Amniotic stem cell (primary cell): ENCODE measurements at regions not wholly inside any gene's neighbourhood (a gene's known extent, or its start where the extent isn't known, plus 50 kb on each side); places are given as distances from the start of the nearest gene placed in this dataset.

Experiments
- DNase-seq: peaks from one replicate; lab custom pipeline; 2025; lab: John Stamatoyannopoulos, UW

GRCh38 chr3:43207628-43208085 is 78.7 kb upstream of the SNRK start:
- no peak for DNase-seq

- DNase-seq = no peak
These were observed 79.7 kb upstream of the SNRK start for GRCh38 chr3:43206632-43207031.

GRCh38 chr3:43206105-43206504 is 80.2 kb upstream of the SNRK start:
- DNase-seq = no peak

DNA sequence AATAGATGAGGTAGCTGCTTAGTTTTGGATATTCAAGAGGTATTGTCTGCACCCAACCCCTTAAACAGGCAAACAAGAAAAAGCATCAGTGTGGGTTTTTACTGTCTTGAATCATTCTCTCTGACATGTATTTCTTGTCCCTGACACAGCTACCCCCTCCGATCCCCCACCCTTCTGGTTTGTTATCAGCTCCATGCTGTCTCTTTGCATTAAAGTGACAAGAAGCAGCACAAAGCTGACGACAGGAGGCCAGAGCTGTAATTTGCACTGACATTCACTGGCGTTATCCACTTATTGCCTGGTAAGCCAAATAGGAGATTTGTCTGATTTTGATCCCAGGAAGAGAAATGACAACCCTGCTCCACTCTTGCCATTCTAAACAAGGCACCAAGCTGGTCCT is 83.3 kb upstream of the SNRK start:
- DNase-seq = no peak

- no peak for DNase-seq
These were observed 84.8 kb upstream of the SNRK start for GRCh38 chr3:43201581-43201980.

GRCh38 chr3:43199645-43200306 is 86.6 kb upstream of the SNRK start:
- no peak for DNase-seq

GRCh38 chr3:43198791-43199644 is 87.3 kb upstream of the SNRK start:
- no peak for DNase-seq

GRCh38 chr3:43198301-43198700 is 88.0 kb upstream of the SNRK start:
- DNase-seq = no peak

DNA sequence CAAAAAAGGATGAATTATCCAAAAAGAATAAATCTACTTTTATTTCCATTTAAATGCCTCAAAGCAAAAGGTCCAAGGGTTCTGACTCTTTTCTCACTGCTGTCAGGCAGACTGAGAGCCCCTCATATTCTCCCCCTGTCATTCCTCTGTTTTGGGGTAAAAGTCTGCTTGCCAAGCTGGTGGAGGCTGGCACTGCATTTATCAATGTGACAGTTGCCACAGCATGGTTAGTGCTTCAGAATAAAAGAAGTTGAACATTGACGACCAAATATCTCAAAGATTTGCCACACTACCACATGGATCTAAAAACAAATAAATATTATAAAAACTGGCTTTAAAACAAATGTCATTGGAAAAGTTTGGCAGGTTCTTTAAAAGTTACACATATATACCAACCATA is 89.2 kb upstream of the SNRK start:
- no peak for DNase-seq

GRCh38 chr3:43196721-43197120 is 89.6 kb upstream of the SNRK start:
- no peak for DNase-seq

DNA sequence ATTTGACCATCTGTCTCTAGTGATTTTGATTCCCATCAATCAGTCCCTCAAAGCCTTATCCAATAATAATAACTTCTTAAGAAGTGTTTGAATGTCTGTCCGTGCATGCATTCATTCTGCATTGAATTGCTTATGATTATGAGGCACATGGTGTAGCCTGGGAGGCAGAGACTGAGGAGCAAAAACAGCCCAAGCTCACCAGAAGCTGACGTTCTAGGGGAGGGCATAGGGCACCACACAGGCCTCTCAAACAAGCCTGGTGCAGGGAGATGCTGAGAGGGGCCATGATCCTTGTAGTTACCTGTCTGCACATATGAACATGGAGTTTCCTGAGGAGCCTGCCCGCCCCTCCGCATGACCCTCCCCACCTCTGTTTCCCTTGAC is 89.2 kb upstream of the POMGNT2 start:
- no peak for DNase-seq

DNA sequence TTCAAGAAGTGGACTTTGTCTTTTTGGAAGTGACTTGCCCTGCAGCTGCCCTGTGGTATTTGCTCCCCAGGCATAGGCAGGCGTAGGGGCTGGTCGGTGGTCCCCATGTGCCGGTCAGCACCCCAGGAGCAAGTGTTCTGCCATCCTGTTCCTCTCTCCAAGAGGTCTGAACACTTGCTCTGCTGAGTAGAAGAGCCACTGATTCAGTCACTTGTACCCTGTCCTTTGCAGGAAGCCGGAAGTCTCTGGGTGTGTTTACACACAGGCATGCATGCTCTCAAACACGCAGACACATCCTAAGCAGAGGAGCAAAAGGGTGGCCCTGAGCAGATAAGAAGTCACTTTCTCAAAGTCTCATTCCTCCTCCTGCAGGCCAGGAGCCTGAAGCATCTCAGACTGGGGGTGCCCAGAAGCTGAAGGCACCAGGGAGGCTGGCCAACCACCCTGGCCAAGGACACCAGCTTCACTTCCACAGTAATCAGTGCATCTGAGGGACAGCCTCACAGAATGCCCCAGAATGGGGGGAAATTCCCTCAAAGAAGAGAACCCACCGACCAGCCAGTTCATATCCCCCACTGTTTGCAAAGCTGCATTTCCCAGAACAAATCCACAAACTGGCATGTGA is 88.7 kb upstream of the POMGNT2 start:
- no peak for DNase-seq

DNA sequence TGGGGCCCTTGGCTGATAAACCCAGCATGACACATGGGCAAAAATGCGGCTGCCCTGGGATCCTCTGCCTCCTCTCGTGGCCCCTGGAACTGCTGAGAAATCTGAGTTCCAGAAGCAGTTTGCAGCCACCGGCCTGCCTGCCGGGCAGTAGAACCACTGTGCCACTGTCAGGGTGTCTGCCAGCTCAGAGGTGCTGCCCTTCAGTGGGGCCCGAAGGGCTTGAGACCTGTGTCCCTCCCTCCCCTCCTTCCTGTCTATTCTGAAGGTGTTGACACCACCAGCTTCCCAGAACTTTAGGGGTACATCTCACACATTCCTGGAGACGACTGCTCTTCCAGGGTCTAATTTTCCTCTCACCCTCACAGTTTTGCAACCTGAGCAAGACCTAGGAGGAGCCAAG is 88.2 kb upstream of the POMGNT2 start:
- DNase-seq = no peak

GRCh38 chr3:43192028-43192427 is 86.1 kb upstream of the POMGNT2 start:
- DNase-seq = no peak

- no peak for DNase-seq
These were observed 85.2 kb upstream of the POMGNT2 start for GRCh38 chr3:43191116-43191515.

GRCh38 chr3:43190670-43191069 is 84.8 kb upstream of the POMGNT2 start:
- DNase-seq = peak; percentile 35

DNA sequence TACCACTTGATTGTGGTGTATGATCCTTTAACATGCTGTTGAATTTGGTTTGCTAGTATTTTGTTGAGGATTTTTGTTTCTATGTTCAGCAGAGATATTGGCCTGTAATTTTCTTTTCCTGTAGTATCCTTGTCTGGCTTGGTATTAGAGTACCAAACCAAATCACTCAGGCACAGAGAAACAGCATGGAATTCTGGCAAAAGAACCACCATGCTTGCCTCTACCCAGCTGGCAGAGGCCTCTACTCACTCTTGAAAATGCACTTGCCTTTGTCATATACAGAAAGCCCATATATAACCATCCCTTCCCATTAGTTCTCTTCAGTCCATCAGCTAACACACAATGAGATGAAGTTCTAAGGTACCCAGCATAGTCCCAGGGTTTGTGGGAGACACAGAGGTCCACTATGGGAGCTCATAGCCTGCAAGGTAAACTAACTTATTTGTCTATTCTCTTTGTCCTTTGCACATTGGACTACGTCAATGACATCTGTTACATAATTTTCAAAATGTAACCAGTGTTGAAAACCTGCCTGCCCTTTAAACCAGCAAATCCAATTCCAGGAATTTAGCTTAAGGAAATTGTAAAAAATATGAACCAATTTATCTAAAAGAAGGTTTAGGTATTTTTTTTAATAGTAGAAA is 82.1 kb upstream of the POMGNT2 start:
- DNase-seq = no peak

DNA sequence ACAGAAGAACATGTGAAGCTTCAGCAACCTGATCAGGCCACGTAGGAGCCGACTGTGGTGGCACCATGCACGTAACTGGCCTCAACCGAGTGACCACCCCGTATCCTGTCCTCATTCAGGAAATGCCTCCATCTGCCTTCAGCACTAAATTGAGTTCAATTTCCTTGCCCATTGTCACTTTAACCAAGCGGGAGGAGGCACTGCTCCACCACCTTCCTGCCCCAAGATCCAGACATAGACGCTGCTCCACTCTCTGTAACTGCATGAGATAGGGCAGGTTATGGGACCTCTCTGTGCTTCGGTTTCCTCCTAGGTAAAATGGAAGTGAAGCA is 80.1 kb upstream of the POMGNT2 start:
- no peak for DNase-seq

DNA sequence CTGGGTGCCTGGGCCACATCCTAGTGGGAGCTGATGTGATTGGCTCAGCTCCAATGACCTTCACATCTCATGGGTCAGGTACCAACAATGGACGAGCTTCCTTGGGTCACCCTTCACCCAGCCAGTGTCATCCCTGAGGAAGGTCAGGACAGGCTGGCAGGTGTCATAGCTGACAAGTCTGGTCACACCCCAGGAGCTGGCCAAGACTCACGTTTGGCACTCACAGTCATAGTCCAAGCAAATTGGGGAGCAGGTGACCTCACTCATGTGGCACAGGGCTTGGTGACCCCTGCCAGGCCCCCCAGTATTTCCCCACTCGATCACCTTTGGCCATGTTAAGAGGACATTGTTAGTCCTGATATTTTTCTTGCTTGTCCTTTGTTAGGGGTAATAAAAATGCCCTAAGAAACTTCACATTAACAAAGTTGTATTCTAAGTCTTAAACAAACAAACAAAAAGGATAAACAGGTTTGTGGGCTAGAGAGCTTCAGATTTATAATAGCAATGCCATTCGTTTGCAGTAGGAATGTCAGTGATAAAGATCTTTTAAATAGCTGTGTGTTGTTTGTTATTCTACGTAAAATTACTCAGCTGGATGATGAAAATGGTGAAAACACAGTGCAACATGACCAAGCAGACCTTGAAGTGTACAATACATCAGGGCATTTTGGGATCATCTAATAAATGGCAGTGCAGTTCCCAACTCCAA is 79.5 kb upstream of the POMGNT2 start:
- peak; percentile 42 for DNase-seq

DNA sequence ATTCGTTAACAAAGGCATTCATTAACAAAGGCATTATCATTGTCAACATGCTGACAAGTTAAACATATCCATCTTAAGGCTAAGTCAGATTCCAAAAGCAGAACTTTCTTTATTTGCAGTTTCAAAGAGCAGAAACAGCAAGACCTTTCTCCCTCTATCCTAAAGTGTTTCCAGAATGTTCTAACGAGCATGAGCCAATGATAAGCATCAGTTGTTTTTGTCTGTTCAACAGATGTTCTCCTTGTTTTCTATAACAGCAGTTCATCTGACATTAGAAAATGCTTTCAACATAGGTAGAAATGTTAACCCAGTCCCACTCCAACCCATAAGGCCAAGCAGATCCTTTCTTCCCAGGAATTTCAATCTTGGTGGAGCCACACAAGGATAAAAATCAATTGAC is 77.6 kb upstream of the POMGNT2 start:
- no peak for DNase-seq

DNA sequence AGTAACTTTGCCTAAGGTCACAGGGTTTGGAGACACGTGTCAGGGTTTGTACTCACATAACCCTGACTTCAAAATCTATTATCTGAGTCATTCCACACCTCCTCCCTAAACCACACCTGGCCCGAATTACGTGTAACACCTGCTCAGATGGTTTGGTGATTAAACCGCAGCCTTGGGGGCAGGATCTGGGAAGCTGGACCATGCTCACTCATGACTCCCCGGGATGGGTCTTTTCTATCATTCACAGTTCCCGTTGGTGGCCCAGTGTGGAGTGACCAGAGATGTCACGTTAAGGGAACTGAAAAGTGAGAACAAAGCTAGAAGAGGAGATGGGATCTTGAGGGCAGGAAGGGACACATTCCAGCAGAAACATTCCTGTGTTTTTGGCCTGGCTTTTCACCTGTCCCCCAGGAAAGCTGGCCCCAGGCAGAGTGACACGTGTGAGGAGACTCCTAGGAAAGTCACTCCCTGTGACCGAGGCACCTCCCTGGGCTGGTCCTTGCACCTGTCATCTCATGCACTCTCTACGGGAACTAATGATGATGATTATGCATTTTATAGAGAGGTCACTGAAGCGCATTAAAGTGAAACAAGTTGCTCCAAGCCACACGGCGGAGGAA is 75.4 kb upstream of the POMGNT2 start:
- no peak for DNase-seq

- no peak for DNase-seq
These were observed 74.8 kb upstream of the POMGNT2 start for GRCh38 chr3:43180694-43181093.
